IMR-90 (cell line): ENCODE measurements at regions not wholly inside any gene's neighbourhood (a gene's known extent, or its start where the extent isn't known, plus 50 kb on each side); places are given as distances from the start of the nearest gene placed in this dataset.

Source experiments
- MXI1 ChIP-seq: IDR thresholded peaks from 2 replicates; pipeline ENCODE4 v1.6.1; 2012; ENCODE audit warnings: low read depth, mild to moderate bottlenecking, low read length, moderate library complexity, borderline replicate concordance
- SMC3 ChIP-seq: fragments of 150-350 bp; IDR thresholded peaks from 2 replicates; pipeline ENCODE4 v1.6.1; 2016; ENCODE audit warnings: low read depth, mild to moderate bottlenecking, antibody characterized with exemption, low read length, moderate library complexity
- TF ChIP-seq, protein P1 (sequence below): conservative IDR thresholded peaks from 2 replicates; pipeline ENCODE4 v1.5.1; 2012; ENCODE audit warnings: mild to moderate bottlenecking, low read depth, low read length, improper control_type of control experiment
- TF ChIP-seq, protein P2 (sequence below): fragments of 150-350 bp; IDR thresholded peaks from 2 replicates; pipeline ENCODE4 v1.6.1; 2017; ENCODE audit warnings: mild to moderate bottlenecking, antibody characterized with exemption, low read length, low read depth

DNA sequence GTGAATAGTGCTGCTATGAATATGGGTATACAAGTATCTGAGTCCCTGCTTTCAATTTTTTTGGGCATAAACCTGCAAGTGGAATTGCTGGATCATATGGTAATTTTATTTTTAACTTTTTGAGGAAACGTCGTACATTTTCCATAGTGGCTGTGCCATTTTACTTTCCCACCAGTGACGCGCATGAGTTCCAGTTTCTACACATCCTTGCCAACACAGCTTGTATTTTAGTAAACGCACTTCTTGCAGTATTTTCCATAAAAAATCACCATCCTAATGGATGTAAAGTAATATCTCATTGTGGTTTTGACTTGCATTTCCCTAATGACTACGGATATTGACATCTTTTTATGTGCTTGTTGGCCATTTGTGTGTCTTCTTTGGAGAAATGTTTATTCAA lies 105.0 kb downstream of the NFKBIZ start:
- TF ChIP-seq, protein P1, sequence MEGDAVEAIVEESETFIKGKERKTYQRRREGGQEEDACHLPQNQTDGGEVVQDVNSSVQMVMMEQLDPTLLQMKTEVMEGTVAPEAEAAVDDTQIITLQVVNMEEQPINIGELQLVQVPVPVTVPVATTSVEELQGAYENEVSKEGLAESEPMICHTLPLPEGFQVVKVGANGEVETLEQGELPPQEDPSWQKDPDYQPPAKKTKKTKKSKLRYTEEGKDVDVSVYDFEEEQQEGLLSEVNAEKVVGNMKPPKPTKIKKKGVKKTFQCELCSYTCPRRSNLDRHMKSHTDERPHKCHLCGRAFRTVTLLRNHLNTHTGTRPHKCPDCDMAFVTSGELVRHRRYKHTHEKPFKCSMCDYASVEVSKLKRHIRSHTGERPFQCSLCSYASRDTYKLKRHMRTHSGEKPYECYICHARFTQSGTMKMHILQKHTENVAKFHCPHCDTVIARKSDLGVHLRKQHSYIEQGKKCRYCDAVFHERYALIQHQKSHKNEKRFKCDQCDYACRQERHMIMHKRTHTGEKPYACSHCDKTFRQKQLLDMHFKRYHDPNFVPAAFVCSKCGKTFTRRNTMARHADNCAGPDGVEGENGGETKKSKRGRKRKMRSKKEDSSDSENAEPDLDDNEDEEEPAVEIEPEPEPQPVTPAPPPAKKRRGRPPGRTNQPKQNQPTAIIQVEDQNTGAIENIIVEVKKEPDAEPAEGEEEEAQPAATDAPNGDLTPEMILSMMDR, result no peak
- TF ChIP-seq MXI1 (no peak), SMC3 (no peak)
- TF ChIP-seq, protein P2, sequence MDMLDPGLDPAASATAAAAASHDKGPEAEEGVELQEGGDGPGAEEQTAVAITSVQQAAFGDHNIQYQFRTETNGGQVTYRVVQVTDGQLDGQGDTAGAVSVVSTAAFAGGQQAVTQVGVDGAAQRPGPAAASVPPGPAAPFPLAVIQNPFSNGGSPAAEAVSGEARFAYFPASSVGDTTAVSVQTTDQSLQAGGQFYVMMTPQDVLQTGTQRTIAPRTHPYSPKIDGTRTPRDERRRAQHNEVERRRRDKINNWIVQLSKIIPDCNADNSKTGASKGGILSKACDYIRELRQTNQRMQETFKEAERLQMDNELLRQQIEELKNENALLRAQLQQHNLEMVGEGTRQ, result no peak
